Loucy (cell line): ENCODE measurements at regions not wholly inside any gene's neighbourhood (a gene's known extent, or its start where the extent isn't known, plus 50 kb on each side); places are given as distances from the start of the nearest gene placed in this dataset.

Experiments
- CTCF ChIP-seq: fragments of 200-600 bp; sonication (generic); conservative IDR thresholded peaks from 2 replicates; pipeline ENCODE4 v1.5.1; 2014; ENCODE audit warnings: mild to moderate bottlenecking, antibody characterized with exemption, low read length
- EZH2phosphoT487 ChIP-seq: fragments of 200-600 bp; IDR thresholded peaks from 2 replicates; pipeline ENCODE4 v1.6.1; 2018; ENCODE audit warnings: antibody characterized with exemption, mild to moderate bottlenecking, moderate library complexity, borderline replicate concordance

- TF ChIP-seq CTCF: no peak
- TF ChIP-seq EZH2phosphoT487: no peak
These were observed 319.5 kb downstream of the RPS6KC1 start for GRCh38 chr1:213370523-213370922.
